ENCODE measurements at regions not wholly inside any gene's neighbourhood (a gene's known extent, or its start where the extent isn't known, plus 50 kb on each side); places are given as distances from the start of the nearest gene placed in this dataset.

GRCh38 chr2:236749346-236749745 is 179.7 kb downstream of the ACKR3 start:
- DNase-seq: no peak

DNA sequence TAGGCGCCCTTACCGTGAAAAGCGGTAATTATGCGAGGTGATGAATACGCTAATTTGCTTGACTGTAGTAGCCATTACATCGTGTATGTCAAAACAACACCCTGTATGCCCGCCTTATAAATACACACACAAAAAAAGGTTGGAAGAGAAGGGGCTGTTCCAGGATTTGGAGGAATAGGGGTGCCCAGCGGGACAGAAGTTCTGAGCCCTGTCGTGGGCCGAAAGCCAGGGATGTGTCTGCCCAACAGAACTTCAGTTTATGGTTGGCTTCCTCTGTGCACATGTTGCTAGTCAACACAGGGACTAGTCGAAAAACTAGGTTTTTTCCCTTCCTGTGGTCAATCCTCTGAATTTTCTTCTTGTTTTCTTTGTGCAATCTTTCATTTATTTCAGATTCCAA is 182.5 kb downstream of the ACKR3 start:
- no peak for DNase-seq

GRCh38 chr2:236753606-236754270 is 184.1 kb downstream of the ACKR3 start:
- peak; percentile 72 for DNase-seq

- peak; percentile 70 for DNase-seq
These were observed 184.8 kb downstream of the ACKR3 start for GRCh38 chr2:236754271-236754944.

GRCh38 chr2:236755278-236755840 is 185.7 kb downstream of the ACKR3 start:
- DNase-seq: no peak

DNA sequence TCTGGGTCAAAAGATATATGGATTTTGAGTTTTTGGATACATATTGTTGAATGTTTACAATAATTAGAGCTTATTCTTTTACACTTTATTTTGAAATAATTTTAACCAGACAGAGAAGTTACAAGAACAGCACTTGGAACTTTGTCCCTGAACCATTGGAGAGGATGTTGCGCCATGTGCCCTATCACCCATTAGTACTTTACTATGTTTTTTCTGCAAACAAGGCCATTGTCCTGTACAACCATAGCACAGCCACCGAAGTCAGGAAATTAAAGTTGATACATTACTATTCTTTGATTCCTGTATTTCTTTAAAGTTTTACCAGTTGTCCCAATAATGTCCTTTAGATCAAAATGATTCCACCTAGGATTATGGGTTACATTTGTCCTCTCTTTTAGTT is 188.8 kb downstream of the ACKR3 start:
- no peak for DNase-seq

GRCh38 chr2:236760246-236760645 is 190.6 kb downstream of the ACKR3 start:
- DNase-seq: no peak

GRCh38 chr2:236761358-236761757 is 191.7 kb downstream of the ACKR3 start:
- DNase-seq: no peak

DNA sequence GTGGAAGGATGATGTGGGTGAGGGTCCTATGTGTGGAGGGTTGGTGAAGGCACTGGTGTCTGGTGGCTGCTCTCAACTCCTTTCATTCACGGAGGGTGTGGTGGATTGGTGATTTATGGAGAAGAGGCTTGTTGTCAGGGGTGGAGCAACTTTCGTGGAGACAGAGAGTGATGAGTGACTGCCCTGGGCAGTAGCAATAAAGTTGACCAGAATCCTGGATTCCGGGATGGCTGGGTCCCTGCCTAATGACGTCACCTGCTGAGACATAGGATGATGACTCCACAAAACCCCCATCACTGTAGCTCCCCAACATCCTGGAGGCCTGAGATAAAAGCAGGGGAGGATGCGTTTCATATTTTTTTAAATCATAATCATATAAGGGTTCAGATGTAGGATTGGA is 193.0 kb downstream of the ACKR3 start:
- no peak for DNase-seq

GRCh38 chr2:236763857-236764256 is 194.2 kb downstream of the ACKR3 start:
- no peak for DNase-seq

DNA sequence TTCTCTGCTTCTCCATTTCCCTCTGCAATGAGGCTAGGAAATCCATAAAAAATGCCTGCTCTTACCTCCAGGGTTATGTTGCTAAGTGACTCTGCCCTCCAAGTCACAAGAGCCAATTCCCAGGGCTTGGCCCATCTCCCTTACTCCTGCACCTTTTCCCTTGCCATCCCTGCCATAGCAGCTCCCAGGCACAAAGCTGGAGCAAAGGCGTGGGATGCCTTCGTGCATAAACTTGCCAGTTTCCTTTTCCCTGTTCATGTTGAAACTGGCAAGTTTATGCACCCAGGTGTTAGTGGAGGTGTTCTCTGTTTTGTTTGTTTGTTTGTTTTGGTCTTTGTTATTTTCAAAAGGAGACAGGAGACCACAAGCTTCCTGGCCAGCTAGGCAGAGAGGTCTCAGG is 195.1 kb downstream of the ACKR3 start:
- DNase-seq: no peak

DNA sequence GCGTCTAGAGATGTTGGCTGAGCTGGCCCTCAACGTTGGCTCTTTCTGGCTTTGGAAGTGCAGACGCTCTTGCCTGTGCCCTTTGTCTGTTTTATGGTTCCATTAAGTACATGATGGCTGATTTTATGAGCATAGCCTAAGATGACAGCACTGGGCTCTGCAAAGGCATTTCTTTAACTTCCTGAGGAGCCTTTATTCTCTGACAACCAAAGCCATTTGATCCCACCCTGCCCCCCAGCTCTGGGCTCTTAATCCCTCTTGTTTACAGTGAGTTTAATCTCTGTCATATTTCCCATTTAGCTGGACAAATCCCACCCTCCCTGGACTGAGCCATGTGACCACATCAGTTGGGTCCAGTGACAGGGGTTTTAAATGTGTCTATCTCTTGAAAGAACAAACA is 195.9 kb downstream of the ACKR3 start:
- DNase-seq: no peak

- no peak for DNase-seq
These were observed 197.2 kb downstream of the ACKR3 start for GRCh38 chr2:236766850-236767249.

DNA sequence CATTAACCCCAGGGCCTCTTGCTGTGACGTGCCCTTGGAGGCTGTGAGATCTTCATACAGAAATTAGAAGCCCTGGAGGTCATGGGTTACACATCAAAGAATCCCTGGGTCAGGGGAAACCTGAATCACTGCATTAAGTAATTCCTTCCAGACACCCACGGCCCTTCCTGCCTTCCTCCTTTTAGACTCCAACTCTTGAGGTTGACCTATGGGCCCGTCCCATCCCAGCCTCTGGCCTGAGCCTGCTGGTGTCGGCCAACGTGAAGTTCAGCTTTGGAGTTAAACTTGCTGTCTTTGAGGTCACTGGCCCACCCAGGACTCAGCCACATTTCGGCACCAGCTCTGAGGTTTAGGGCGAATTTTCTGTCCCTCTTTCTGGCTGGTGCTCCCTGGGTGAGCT is 198.3 kb downstream of the ACKR3 start:
- DNase-seq: no peak

- DNase-seq: no peak
These were observed 198.9 kb downstream of the ACKR3 start for GRCh38 chr2:236768393-236769140.

GRCh38 chr2:236769981-236770671 is 200.5 kb downstream of the ACKR3 start:
- no peak for DNase-seq

GRCh38 chr2:236772220-236772837 is 202.7 kb downstream of the ACKR3 start:
- no peak for DNase-seq

GRCh38 chr2:236773206-236773605 is 203.6 kb downstream of the ACKR3 start:
- DNase-seq: no peak

GRCh38 chr2:236774171-236774570 is 204.5 kb downstream of the ACKR3 start:
- DNase-seq: no peak

GRCh38 chr2:236775511-236775910 is 205.9 kb downstream of the ACKR3 start:
- no peak for DNase-seq

DNA sequence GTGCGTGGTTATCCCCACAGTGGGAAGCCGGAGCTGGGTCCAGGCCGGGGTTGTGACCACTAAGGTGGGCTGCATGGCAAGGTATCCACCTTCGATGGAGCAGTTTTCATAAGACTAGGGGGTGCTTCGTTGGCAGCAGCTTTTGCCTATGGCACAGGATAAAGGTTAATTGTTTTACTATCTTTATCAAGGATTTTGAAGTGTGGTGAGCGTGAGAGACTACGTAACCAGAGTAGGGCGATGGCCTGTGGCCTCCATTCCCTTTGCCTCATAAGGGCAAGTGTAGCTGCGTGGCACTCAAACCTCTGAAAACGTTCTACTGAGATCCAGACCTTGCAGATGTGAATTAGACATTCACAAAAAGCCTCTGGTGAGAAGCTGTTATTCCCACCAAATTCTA is 206.6 kb downstream of the ACKR3 start:
- DNase-seq: no peak

DNA sequence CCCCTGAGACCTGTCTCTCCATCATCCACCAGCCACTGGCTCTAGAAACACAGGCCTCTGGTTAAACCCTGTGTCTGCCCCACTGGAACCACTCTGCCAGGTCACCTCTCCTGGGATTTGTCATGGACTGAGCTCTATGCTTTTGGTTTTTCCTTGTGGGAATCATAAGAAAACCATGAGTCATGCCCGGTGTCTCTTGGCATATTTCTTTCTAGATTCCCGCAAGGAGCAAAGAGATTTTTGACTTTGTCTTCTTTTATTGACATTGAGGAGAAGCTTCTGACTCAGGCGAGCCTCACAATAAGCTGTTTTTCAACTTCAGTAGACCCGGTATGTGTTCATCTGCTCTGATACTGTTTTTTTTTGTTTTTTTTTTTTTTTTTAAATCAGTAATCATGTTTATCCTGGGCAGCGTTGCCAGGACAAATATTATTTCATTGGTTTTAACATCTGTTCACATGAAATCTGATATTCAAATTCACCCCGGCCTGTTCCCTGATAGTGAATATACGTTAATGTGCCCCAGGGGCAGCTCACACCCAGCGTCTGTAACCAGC is 207.1 kb downstream of the ACKR3 start:
- DNase-seq: no peak
